ENCODE measurements at regions not wholly inside any gene's neighbourhood (a gene's known extent, or its start where the extent isn't known, plus 50 kb on each side); places are given as distances from the start of the nearest gene placed in this dataset.

DNA sequence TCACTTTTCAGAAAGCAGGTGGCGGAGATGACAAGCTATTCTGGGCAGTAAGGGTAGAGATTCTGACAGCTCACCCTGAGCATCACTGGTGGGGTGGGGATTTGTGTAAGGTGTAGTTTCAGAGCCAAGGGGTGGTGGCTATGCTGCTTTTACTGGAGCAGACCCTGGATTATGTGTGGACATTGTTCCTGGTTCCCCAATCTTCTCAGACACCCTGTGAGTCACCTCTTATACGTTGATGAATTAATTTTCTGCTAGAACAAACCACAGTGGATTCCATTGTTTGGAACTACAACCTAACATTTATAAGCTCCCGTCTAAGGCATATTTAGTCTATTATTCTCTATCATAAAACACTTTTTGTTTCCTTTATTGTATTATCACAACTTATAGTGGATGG is 169.5 kb upstream of the COL8A1 start:
- no peak for DNase-seq (ENCODE audit: low read depth)
- TF ChIP-seq, protein P1, sequence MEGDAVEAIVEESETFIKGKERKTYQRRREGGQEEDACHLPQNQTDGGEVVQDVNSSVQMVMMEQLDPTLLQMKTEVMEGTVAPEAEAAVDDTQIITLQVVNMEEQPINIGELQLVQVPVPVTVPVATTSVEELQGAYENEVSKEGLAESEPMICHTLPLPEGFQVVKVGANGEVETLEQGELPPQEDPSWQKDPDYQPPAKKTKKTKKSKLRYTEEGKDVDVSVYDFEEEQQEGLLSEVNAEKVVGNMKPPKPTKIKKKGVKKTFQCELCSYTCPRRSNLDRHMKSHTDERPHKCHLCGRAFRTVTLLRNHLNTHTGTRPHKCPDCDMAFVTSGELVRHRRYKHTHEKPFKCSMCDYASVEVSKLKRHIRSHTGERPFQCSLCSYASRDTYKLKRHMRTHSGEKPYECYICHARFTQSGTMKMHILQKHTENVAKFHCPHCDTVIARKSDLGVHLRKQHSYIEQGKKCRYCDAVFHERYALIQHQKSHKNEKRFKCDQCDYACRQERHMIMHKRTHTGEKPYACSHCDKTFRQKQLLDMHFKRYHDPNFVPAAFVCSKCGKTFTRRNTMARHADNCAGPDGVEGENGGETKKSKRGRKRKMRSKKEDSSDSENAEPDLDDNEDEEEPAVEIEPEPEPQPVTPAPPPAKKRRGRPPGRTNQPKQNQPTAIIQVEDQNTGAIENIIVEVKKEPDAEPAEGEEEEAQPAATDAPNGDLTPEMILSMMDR (IDR thresholded peaks at IDR 0.05; ENCODE audit: insufficient read depth, low read length, severe bottlenecking) = no peak
- Histone ChIP-seq H3K36me3 (ENCODE audit: control insufficient read depth, insufficient read depth, low read length) (no peaks in the 10 kb centered on the region), H3K4me3 (ENCODE audit: low read depth, low read length) (no peak overlapping the region), H3K27me3 (ENCODE audit: control insufficient read depth, insufficient read depth, low read length) (no peaks in the 10 kb centered on the region)
- peak; percentile 50 for FAIRE-seq

DNA sequence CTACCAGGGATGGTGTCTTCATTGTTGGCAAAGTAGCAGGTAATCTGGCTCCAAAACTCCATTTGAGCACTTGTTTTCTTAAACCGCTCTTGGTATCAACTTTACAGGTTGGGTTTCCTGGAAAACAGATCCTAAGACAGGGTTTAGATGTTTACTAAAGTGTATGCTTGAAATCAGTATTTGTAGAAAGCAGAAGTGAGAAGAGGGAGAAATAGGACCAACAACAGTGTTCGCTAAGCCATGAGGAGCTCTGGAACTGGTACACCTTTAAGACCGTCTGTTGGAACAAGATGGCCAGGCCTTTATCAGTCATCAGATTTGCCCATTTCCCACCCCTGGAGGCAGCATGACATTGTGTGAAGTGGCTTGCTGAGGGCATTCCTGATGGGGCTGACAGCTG is 171.0 kb upstream of the COL8A1 start:
- FAIRE-seq (peak; percentile 66), DNase-seq (ENCODE audit: low read depth) (no peak)
- H3K27me3 ChIP-seq (ENCODE audit: control insufficient read depth, insufficient read depth, low read length) = no peaks in the 10 kb centered on the region
- no peaks in the 10 kb centered on the region for H3K36me3 ChIP-seq (ENCODE audit: control insufficient read depth, insufficient read depth, low read length)
- TF ChIP-seq, protein P1 (IDR thresholded peaks at IDR 0.05; ENCODE audit: insufficient read depth, low read length, severe bottlenecking) = no peak
- no peak overlapping the region for H3K4me3 ChIP-seq (ENCODE audit: low read depth, low read length)

DNA sequence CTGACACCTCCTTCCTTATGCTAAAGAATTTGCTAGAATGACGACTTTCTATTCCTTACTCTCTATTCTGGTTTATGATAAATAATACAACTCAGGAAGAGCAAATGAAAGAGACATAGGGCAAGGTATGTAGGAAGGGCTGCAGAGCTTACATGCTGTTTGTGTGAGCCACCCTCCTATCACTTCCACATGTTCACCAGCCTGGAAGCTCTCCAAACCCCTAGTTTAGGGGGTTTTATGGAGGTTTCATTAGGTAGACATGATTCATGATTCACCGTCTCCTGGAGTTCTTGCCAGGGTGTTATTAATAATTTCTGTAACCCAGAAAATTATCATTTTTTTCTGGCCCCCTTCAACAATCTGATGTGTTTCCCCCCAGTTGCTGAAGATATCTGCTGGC is 172.1 kb upstream of the COL8A1 start:
- FAIRE-seq = no peak
- no peaks in the 10 kb centered on the region for H3K27me3 ChIP-seq (ENCODE audit: control insufficient read depth, insufficient read depth, low read length)
- no peak overlapping the region for H3K4me3 ChIP-seq (ENCODE audit: low read depth, low read length)
- H3K36me3 ChIP-seq (ENCODE audit: control insufficient read depth, insufficient read depth, low read length) = no peaks in the 10 kb centered on the region
- TF ChIP-seq, protein P1 (IDR thresholded peaks at IDR 0.05; ENCODE audit: insufficient read depth, low read length, severe bottlenecking) = no peak
- DNase-seq (ENCODE audit: low read depth) = no peak

DNA sequence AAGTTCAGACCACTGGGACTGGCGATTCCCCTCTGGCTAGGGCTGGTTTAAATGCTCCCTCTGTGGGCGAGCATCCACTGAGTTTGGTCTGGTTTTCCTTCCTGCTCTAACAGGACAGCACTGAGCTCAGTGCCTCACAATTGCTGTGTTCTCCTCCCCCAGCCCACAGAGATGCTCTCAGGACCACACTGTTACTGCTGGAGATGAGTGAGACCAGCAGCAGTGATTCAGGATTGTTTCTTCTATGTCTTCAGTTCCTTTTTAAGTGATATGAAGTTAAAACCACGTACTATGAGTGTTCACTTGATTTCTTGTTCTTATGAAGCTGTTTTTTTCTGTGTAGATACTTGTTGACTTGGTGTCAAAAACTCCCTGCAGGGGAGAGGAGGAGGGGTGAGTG is 180.4 kb upstream of the COL8A1 start:
- DNase-seq (ENCODE audit: low read depth) (no peak), FAIRE-seq (no peak)
- H3K4me3 ChIP-seq (ENCODE audit: low read depth, low read length) = no peak overlapping the region
- no peaks in the 10 kb centered on the region for H3K36me3 ChIP-seq (ENCODE audit: control insufficient read depth, insufficient read depth, low read length)
- H3K27me3 ChIP-seq (ENCODE audit: control insufficient read depth, insufficient read depth, low read length) = no peaks in the 10 kb centered on the region
- TF ChIP-seq, protein P1 (IDR thresholded peaks at IDR 0.05; ENCODE audit: insufficient read depth, low read length, severe bottlenecking) = no peak

DNA sequence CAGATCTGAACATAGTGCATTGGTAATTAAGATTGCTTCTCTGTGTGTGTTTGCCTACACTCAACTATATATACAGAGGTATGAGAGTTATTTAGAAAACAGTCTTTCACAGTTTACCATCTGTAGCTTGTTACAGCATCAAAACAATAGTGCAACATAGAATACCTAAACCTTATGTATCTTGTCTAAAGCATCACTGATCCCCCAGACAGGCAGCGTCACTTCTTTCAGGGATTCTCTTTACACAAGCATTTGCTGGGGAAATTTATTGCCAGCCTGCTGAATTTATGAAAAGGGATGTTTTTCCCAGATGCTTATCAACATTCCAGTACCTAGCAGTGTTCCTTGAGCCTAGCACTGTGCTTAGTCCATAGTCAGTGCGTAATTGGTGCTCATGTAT is 195.8 kb upstream of the COL8A1 start:
- Histone ChIP-seq H3K27me3 (ENCODE audit: control insufficient read depth, insufficient read depth, low read length) (peaks cover 2% of the 10 kb centered on the region), H3K4me3 (ENCODE audit: low read depth, low read length) (no peak overlapping the region), H3K36me3 (ENCODE audit: control insufficient read depth, insufficient read depth, low read length) (no peaks in the 10 kb centered on the region)
- TF ChIP-seq, protein P1 (IDR thresholded peaks at IDR 0.05; ENCODE audit: insufficient read depth, low read length, severe bottlenecking) = no peak
- FAIRE-seq (no peak), DNase-seq (ENCODE audit: low read depth) (no peak)

DNA sequence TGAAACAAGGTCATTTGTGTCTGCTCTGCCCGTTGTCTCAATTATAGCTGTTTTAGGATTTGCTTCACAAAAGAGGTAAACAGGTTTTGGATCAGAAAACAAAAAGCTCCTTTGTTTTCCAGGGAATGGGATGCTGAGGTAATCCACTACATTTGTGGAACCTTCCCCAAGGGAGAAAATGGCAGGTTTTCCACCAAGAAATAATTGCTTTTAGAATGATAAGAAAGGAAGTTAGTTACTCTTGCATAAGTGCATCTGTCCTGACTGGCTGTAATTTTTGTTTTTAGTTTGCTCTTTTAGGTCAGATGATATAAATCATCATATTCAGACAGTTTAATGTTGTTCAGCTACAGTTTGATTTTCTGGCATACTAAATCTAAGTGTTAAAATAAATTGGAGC is 198.5 kb upstream of the COL8A1 start:
- Histone ChIP-seq H3K27me3 (ENCODE audit: control insufficient read depth, insufficient read depth, low read length) (no peaks in the 10 kb centered on the region), H3K4me3 (ENCODE audit: low read depth, low read length) (no peak overlapping the region), H3K36me3 (ENCODE audit: control insufficient read depth, insufficient read depth, low read length) (no peaks in the 10 kb centered on the region)
- no peak for FAIRE-seq
- no peak for DNase-seq (ENCODE audit: low read depth)
- TF ChIP-seq, protein P1 (IDR thresholded peaks at IDR 0.05; ENCODE audit: insufficient read depth, low read length, severe bottlenecking) = no peak

All from bronchial epithelial cell (primary cell).